HCT116 (cell line): ENCODE measurements at regions not wholly inside any gene's neighbourhood (a gene's known extent, or its start where the extent isn't known, plus 50 kb on each side); places are given as distances from the start of the nearest gene placed in this dataset.

Experiments used
- ATAC-seq: fragments of 200-7000 bp; cut with Tn5 transposase; 2 replicates; pipeline ENCODE4 v1.9.1; 2020; ENCODE audit warnings: mild to moderate bottlenecking, moderate library complexity
- BruUV-seq: library from RNA; stranded (reverse); fragments of 400-500 nt; replicated peaks from 2 replicates; lab custom pipeline; 2021; lab: Mats Ljungman, UMichigan
- CTCF ChIA-PET: fragments of 300-600 bp; sonication (Branson Sonifier 250); formaldehyde crosslinking; loops from one replicate; lab custom pipeline; 2021; ENCODE audit warnings: antibody characterized with exemption; lab: Charles Lee
- POLR2A ChIA-PET: fragments of 300-600, 350-600 bp; sonication (Branson Sonifier 250); formaldehyde crosslinking; loops from one replicate; lab custom pipeline; 2021; ENCODE audit warnings: antibody characterized with exemption; lab: Charles Lee
- RAD21 ChIA-PET, 2 experiments: fragments of 300-600 bp; sonication (Branson Sonifier 250); formaldehyde crosslinking; loops; one replicate each; lab custom pipeline; 2023; ENCODE audit warnings: low total read pairs in 2 of 2; ENCODE audit not compliant: uncharacterized antibody in 2 of 2, unreplicated experiment in 2 of 2, low non-redundant PET in 1 of 2; lab: Charles Lee
- DNase-seq: peaks from one replicate; pipeline ENCODE4 v3.0.0-alpha.2; 2010; ENCODE audit warnings: low read depth, low spot score
- H2AFZ ChIP-seq: fragments of 200-600 bp; shearing (Covaris generic), sonication (generic); 2 replicates; pipeline ENCODE4 v1.6.1; 2017; ENCODE audit warnings: low read depth, mixed run types, mixed read lengths, antibody characterized with exemption, low read length; ENCODE audit not compliant: poor library complexity, severe bottlenecking
- H3K27ac ChIP-seq: 2 replicates; pipeline ENCODE4 v1.5.1; 2012; ENCODE audit warnings: low read depth, low read length
- H3K27me3 ChIP-seq: fragments of 200-600 bp; sonication (generic); 2 replicates; pipeline ENCODE4 v1.6.1; 2016; ENCODE audit warnings: mixed run types, low read length, mixed read lengths; ENCODE audit not compliant: insufficient read depth
- H3K36me3 ChIP-seq, 2 experiments: fragments of 200-500 bp in 1 of 2; fragments of 200-600 bp in 1 of 2; sonication (Bioruptor generic) in 1 of 2; sonication (generic) in 1 of 2; 2 replicates each; pipeline versions ENCODE4 v1.5.1 to v1.6.1; 2014 to 2016; ENCODE audit warnings: low read length in 2 of 2, inconsistent platforms in 1 of 2, mixed read lengths in 1 of 2, mixed run types in 1 of 2; ENCODE audit not compliant: insufficient read depth in 2 of 2, control insufficient read depth in 1 of 2
- H3K4me1 ChIP-seq, 2 experiments: fragments of 200-600 bp in 1 of 2; sonication (generic) in 1 of 2; 2 replicates each; pipeline versions ENCODE4 v1.5.1 to v1.6.1; 2012 to 2017; ENCODE audit warnings: low read length in 2 of 2, inconsistent platforms in 1 of 2, mild to moderate bottlenecking in 1 of 2, mixed read lengths in 1 of 2, mixed run types in 1 of 2, moderate library complexity in 1 of 2; ENCODE audit not compliant: insufficient read depth in 2 of 2, control insufficient read depth in 1 of 2
- H3K4me2 ChIP-seq: fragments of 200-600 bp; sonication (generic); 2 replicates; pipeline ENCODE4 v1.6.1; 2017; ENCODE audit warnings: mixed run types, low read length, mixed read lengths
- H3K4me3 ChIP-seq, 2 experiments: fragments of 200-600 bp in 1 of 2; sonication (generic) in 1 of 2; replicated peaks in 1 of 2; 2 replicates each; pipeline ENCODE4 v1.5.1; 2011 to 2016; ENCODE audit warnings: low read length in 2 of 2, control low read depth in 1 of 2, low read depth in 1 of 2, mild to moderate bottlenecking in 1 of 2, mixed read lengths in 1 of 2, mixed run types in 1 of 2
- H3K79me2 ChIP-seq: fragments of 200-600 bp; sonication (generic); 2 replicates; pipeline ENCODE4 v1.6.1; 2017; ENCODE audit warnings: mild to moderate bottlenecking, mixed run types, low read length, moderate library complexity, mixed read lengths; ENCODE audit not compliant: insufficient read depth
- H3K9ac ChIP-seq: fragments of 200-600 bp; sonication (generic); 2 replicates; pipeline ENCODE4 v1.6.1; 2016; ENCODE audit warnings: low read length, mixed read lengths
- H3K9me2 ChIP-seq: fragments of 200-600 bp; sonication (generic), shearing (Covaris generic); 2 replicates; pipeline ENCODE4 v1.6.1; 2017; ENCODE audit warnings: mixed run types, mild to moderate bottlenecking, moderate library complexity; ENCODE audit not compliant: insufficient read depth
- H3K9me3 ChIP-seq, 2 experiments: fragments of 200-500 bp in 1 of 2; fragments of 200-600 bp in 1 of 2; sonication (Bioruptor generic) in 1 of 2; sonication (generic) in 1 of 2; 2 replicates each; pipeline ENCODE4 v1.6.1; 2014 to 2017; ENCODE audit warnings: low read length in 2 of 2, mixed read lengths in 2 of 2, inconsistent platforms in 1 of 2, low read depth in 1 of 2, mild to moderate bottlenecking in 1 of 2, mixed run types in 1 of 2, moderate library complexity in 1 of 2; ENCODE audit not compliant: control insufficient read depth in 1 of 2, insufficient read depth in 1 of 2
- H4K20me1 ChIP-seq: fragments of 200-600 bp; sonication (generic), shearing (Covaris generic); 2 replicates; pipeline ENCODE4 v1.6.1; 2017; ENCODE audit warnings: mixed run types, mild to moderate bottlenecking, moderate library complexity; ENCODE audit not compliant: insufficient read depth
- ATF3 ChIP-seq: IDR thresholded peaks from 2 replicates; pipeline ENCODE4 v1.6.1; 2012
- CBX3 ChIP-seq: IDR thresholded peaks from 2 replicates; pipeline ENCODE4 v1.6.1; 2012; ENCODE audit warnings: low read depth
- EGR1 ChIP-seq: IDR thresholded peaks from 2 replicates; pipeline ENCODE4 v1.6.1; 2012; ENCODE audit warnings: low read depth
- ELF1 ChIP-seq: IDR thresholded peaks from 2 replicates; pipeline ENCODE4 v1.6.1; 2012; ENCODE audit warnings: low read depth, borderline replicate concordance
- EZH2 ChIP-seq: fragments of 200-600 bp; sonication (generic); IDR thresholded peaks from 2 replicates; pipeline ENCODE4 v1.6.1; 2017; ENCODE audit warnings: antibody characterized with exemption, mixed run types
- FOSL1 ChIP-seq: IDR thresholded peaks from 2 replicates; pipeline ENCODE4 v1.6.1; 2012; ENCODE audit warnings: low read depth
- JUND ChIP-seq: IDR thresholded peaks from 2 replicates; pipeline ENCODE4 v1.6.1; 2012
- MAX ChIP-seq: IDR thresholded peaks from 2 replicates; pipeline ENCODE4 v1.6.1; 2012
- POLR2A ChIP-seq: IDR thresholded peaks from 2 replicates; pipeline ENCODE4 v1.7.0; 2011; ENCODE audit warnings: borderline replicate concordance; ENCODE audit not compliant: insufficient read depth, insufficient read length; ENCODE audit errors: extremely low read depth
- POLR2AphosphoS5 ChIP-seq: IDR thresholded peaks from 2 replicates; pipeline ENCODE4 v1.6.1; 2011; ENCODE audit warnings: mild to moderate bottlenecking, low read depth, low read length, moderate library complexity
- RAD21 ChIP-seq: IDR thresholded peaks from 2 replicates; pipeline ENCODE4 v1.6.1; 2012; ENCODE audit warnings: low read depth, mild to moderate bottlenecking
- SIN3A ChIP-seq: IDR thresholded peaks from 2 replicates; pipeline ENCODE4 v1.6.1; 2012; ENCODE audit warnings: low read depth
- SP1 ChIP-seq: IDR thresholded peaks from 2 replicates; pipeline ENCODE4 v1.6.1; 2012; ENCODE audit warnings: low read depth
- SRF ChIP-seq: IDR thresholded peaks from 2 replicates; pipeline ENCODE4 v1.6.1; 2012; ENCODE audit warnings: low read depth
- TCF7L2 ChIP-seq: IDR thresholded peaks from 2 replicates; pipeline ENCODE4 v1.7.0; 2011; ENCODE audit warnings: borderline replicate concordance, inconsistent platforms; ENCODE audit not compliant: insufficient read depth, insufficient read length; ENCODE audit errors: extremely low read depth
- YY1 ChIP-seq: IDR thresholded peaks from 2 replicates; pipeline ENCODE4 v1.6.1; 2011; ENCODE audit warnings: low read length, low read depth, moderate library complexity, mild to moderate bottlenecking; ENCODE audit not compliant: insufficient replicate concordance; ENCODE audit errors: extremely low read depth
- ZFX ChIP-seq: fragments of 450-650 bp; IDR thresholded peaks from 2 replicates; pipeline ENCODE4 v1.6.1; 2017
- ZNF274 ChIP-seq: fragments of 200-500 bp; sonication (Bioruptor generic); IDR thresholded peaks from 2 replicates; pipeline ENCODE4 v1.6.1; 2014; ENCODE audit warnings: mild to moderate bottlenecking, low read depth, low read length, inconsistent platforms
- intact Hi-C: fragments of 100-400 bp; cut with micrococcal nuclease; formaldehyde crosslinking; loops from 2 replicates; pipeline ENCODE4 v1.10.0; 2022
- TF ChIP-seq, protein P1 (sequence below): IDR thresholded peaks from 2 replicates; pipeline ENCODE4 v1.6.1; 2011; ENCODE audit warnings: mild to moderate bottlenecking, low read length, moderate library complexity; ENCODE audit not compliant: insufficient replicate concordance; ENCODE audit errors: extremely low read depth
- TF ChIP-seq, protein P2 (sequence below): IDR thresholded peaks from 2 replicates; pipeline ENCODE4 v1.6.1; 2012; ENCODE audit warnings: low read depth

DNA sequence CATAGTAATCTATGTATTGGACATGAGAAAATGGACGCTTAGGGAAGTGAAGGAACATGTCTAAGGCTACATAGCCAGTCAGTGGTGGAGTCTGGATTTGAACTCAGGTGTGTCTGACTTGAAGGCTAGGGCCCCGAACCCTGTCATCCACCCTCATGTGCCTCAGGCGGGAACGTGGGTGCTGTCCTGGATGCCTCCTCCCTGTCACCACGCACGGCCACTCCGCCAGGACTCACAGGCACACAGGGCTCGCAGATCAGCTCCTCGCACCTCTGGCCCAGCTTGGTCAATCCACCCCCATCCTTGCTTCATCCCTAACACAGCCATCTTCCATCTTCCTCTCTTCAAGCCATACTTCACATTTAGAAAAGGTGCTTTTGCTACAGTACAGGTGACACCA, 154.7 kb downstream of the KCNJ12 start (continued):
- TF ChIP-seq SIN3A = no peak
- TF ChIP-seq, all 23 proteins: peak for 0

GRCh38 chr17:21532763-21533385, 156.7 kb downstream of the KCNJ12 start:
- Histone ChIP-seq H3K27me3 (no peaks in the 10 kb centered on the region), H4K20me1 (no peaks in the 10 kb centered on the region), H3K4me1 (no peaks in the 10 kb centered on the region), H3K9me3 (peaks cover 0 to 3% of the 10 kb centered on the region in 2 experiments; a peak in 1 of 4 replicates), H3K4me3 (no peak overlapping the region), H3K9me2 (no peaks in the 10 kb centered on the region), H3K9ac (no peak overlapping the region), H3K79me2 (peaks cover 9% of the 10 kb centered on the region; the same call in 1 of the 2 replicates), H3K27ac (no peak overlapping the region), H2AFZ (no peak overlapping the region), H3K36me3 (0 out of 4 replicates have a peak, but pooled peaks cover 0 to 2% of the 10 kb centered on the region in 2 experiments), H3K4me2 (no peak overlapping the region)
- ChIA-PET RAD21 (no interaction called here), CTCF (interaction anchor here (1.5 kb wide), 1 partner anchor 20 kb away, joined by 3 read pairs; no protein-coding TSS in a partner anchor), POLR2A (no interaction called here)
- ATAC-seq (no peak), DNase-seq (no peak)
- intact Hi-C loops = no loop called here
- BruUV-seq = TSS peak; percentile 24
- TF ChIP-seq YY1 (no peak), EGR1 (no peak), MAX (no peak), ZFX (no peak), SP1 (no peak), CBX3 (no peak), POLR2AphosphoS5 (no peak), ZNF274 (no peak), ELF1 (no peak), RAD21 (no peak), TCF7L2 (no peak), JUND (no peak), SRF (no peak), POLR2A (no peak), FOSL1 (no peak), ATF3 (no peak), EZH2 (no peak)
- TF ChIP-seq, protein P1, sequence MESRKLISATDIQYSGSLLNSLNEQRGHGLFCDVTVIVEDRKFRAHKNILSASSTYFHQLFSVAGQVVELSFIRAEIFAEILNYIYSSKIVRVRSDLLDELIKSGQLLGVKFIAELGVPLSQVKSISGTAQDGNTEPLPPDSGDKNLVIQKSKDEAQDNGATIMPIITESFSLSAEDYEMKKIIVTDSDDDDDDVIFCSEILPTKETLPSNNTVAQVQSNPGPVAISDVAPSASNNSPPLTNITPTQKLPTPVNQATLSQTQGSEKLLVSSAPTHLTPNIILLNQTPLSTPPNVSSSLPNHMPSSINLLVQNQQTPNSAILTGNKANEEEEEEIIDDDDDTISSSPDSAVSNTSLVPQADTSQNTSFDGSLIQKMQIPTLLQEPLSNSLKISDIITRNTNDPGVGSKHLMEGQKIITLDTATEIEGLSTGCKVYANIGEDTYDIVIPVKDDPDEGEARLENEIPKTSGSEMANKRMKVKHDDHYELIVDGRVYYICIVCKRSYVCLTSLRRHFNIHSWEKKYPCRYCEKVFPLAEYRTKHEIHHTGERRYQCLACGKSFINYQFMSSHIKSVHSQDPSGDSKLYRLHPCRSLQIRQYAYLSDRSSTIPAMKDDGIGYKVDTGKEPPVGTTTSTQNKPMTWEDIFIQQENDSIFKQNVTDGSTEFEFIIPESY = no peak
- TF ChIP-seq, protein P2, sequence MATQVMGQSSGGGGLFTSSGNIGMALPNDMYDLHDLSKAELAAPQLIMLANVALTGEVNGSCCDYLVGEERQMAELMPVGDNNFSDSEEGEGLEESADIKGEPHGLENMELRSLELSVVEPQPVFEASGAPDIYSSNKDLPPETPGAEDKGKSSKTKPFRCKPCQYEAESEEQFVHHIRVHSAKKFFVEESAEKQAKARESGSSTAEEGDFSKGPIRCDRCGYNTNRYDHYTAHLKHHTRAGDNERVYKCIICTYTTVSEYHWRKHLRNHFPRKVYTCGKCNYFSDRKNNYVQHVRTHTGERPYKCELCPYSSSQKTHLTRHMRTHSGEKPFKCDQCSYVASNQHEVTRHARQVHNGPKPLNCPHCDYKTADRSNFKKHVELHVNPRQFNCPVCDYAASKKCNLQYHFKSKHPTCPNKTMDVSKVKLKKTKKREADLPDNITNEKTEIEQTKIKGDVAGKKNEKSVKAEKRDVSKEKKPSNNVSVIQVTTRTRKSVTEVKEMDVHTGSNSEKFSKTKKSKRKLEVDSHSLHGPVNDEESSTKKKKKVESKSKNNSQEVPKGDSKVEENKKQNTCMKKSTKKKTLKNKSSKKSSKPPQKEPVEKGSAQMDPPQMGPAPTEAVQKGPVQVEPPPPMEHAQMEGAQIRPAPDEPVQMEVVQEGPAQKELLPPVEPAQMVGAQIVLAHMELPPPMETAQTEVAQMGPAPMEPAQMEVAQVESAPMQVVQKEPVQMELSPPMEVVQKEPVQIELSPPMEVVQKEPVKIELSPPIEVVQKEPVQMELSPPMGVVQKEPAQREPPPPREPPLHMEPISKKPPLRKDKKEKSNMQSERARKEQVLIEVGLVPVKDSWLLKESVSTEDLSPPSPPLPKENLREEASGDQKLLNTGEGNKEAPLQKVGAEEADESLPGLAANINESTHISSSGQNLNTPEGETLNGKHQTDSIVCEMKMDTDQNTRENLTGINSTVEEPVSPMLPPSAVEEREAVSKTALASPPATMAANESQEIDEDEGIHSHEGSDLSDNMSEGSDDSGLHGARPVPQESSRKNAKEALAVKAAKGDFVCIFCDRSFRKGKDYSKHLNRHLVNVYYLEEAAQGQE = no peak
